Effector memory CD4-positive, alpha-beta T cell (primary cell): ENCODE measurements at regions not wholly inside any gene's neighbourhood (a gene's known extent, or its start where the extent isn't known, plus 50 kb on each side); places are given as distances from the start of the nearest gene placed in this dataset.

ENCODE experiments used
- DNase-seq, 3 donors: peaks; one replicate each; pipeline ENCODE4 v3.0.0-alpha.2; 2020
- H3K27ac ChIP-seq: 2 replicates; pipeline ENCODE4 v1.7.0; 2013; ENCODE audit warnings: mild to moderate bottlenecking, low read length, moderate library complexity; ENCODE audit not compliant: insufficient read depth, poor library complexity, severe bottlenecking
- H3K27me3 ChIP-seq: replicated peaks from 2 replicates; pipeline ENCODE4 v1.7.0; 2013; ENCODE audit warnings: mild to moderate bottlenecking, low read length; ENCODE audit not compliant: insufficient read depth, control insufficient read depth, poor library complexity, severe bottlenecking
- H3K36me3 ChIP-seq: 2 replicates; pipeline ENCODE4 v1.7.0; 2013; ENCODE audit warnings: mild to moderate bottlenecking, low read length, moderate library complexity; ENCODE audit not compliant: control insufficient read depth, insufficient read depth
- H3K4me1 ChIP-seq: 2 replicates; pipeline ENCODE4 v1.7.0; 2013; ENCODE audit warnings: low read length, mild to moderate bottlenecking; ENCODE audit not compliant: control insufficient read depth, insufficient read depth, poor library complexity, severe bottlenecking
- H3K4me3 ChIP-seq: 2 replicates; pipeline ENCODE4 v1.7.0; 2013; ENCODE audit warnings: low read length, low read depth, mild to moderate bottlenecking; ENCODE audit not compliant: insufficient read depth, poor library complexity, severe bottlenecking
- H3K9me3 ChIP-seq: 2 replicates; pipeline ENCODE4 v1.7.0; 2013; ENCODE audit warnings: mild to moderate bottlenecking, low read length, moderate library complexity; ENCODE audit not compliant: control insufficient read depth

- no peaks in the 10 kb centered on the region for H3K36me3 ChIP-seq
- H3K4me3 ChIP-seq, result peak overlapping the region; percentile 91
- peak; percentile 65 to 78 (median 70) for DNase-seq
- H3K27ac ChIP-seq, result peak overlapping the region; percentile 56
- H3K9me3 ChIP-seq, result no peaks in the 10 kb centered on the region
- H3K4me1 ChIP-seq, result peaks cover 15% of the 10 kb centered on the region
- peaks cover 10% of the 10 kb centered on the region for H3K27me3 ChIP-seq
These were observed 52.7 kb upstream of the CD34 start for GRCh38 chr1:207963427-207964194.

GRCh38 chr1:207962716-207963426, 51.9 kb upstream of the CD34 start:
- DNase-seq, result no peak

More at GRCh38 chr1:207962716-207963426, 51.9 kb upstream of the CD34 start:
- no peaks in the 10 kb centered on the region for H3K9me3 ChIP-seq
- no peaks in the 10 kb centered on the region for H3K36me3 ChIP-seq
- peak overlapping the region; percentile 56 for H3K27ac ChIP-seq
- H3K27me3 ChIP-seq, result peaks cover 12% of the 10 kb centered on the region
- H3K4me1 ChIP-seq, result peaks cover 15% of the 10 kb centered on the region
- H3K4me3 ChIP-seq, result peak overlapping the region; percentile 91
